ENCODE measurements at regions not wholly inside any gene's neighbourhood (a gene's known extent, or its start where the extent isn't known, plus 50 kb on each side); places are given as distances from the start of the nearest gene placed in this dataset.
"Not testable (repeated sequence)": the region's sequence is repeated elsewhere in the genome, so short reads cannot be mapped to it uniquely, and the experiment has no call there.

GRCh38 chr2:37575780-37576179 is 95.7 kb downstream of the CDC42EP3 start:
- Histone ChIP-seq H3K4me3 (ENCODE audit: low read depth in 1 of 2, low read length in 2 of 2) (no peak overlapping the region), H3K27ac (ENCODE audit: low read depth, low read length) (no peak overlapping the region), H3K9me3 (ENCODE audit: control insufficient read depth in 1 of 2, low read length in 2 of 2) (no peaks in the 10 kb centered on the region), H3K9ac (ENCODE audit: low read depth in 1 of 2, low read length in 2 of 2) (no peak overlapping the region), H3K4me1 (ENCODE audit: control insufficient read depth in 1 of 2, insufficient read depth in 2 of 2, low read length in 2 of 2) (peaks cover 0 to 5% of the 10 kb centered on the region in 2 donors), H3K36me3 (ENCODE audit: control insufficient read depth in 1 of 2, insufficient read depth in 2 of 2, low read length in 2 of 2) (no peaks in the 10 kb centered on the region), H3K27me3 (ENCODE audit: control insufficient read depth in 1 of 2, insufficient read depth in 2 of 2, low read length in 2 of 2) (no peaks in the 10 kb centered on the region)

GRCh38 chr2:37576194-37576593 is 95.2 kb downstream of the CDC42EP3 start:
- not testable (repeated sequence) for H3K4me3 ChIP-seq (ENCODE audit: low read depth in 1 of 2, low read length in 2 of 2); H3K9me3 ChIP-seq (ENCODE audit: control insufficient read depth in 1 of 2, low read length in 2 of 2); H3K27ac ChIP-seq (ENCODE audit: low read depth, low read length); H3K4me1 ChIP-seq (ENCODE audit: control insufficient read depth in 1 of 2, insufficient read depth in 2 of 2, low read length in 2 of 2); H3K36me3 ChIP-seq (ENCODE audit: control insufficient read depth in 1 of 2, insufficient read depth in 2 of 2, low read length in 2 of 2); H3K27me3 ChIP-seq (ENCODE audit: control insufficient read depth in 1 of 2, insufficient read depth in 2 of 2, low read length in 2 of 2); H3K9ac ChIP-seq (ENCODE audit: low read depth in 1 of 2, low read length in 2 of 2)

- no peak overlapping the region for H3K4me3 ChIP-seq (ENCODE audit: low read depth in 1 of 2, low read length in 2 of 2)
- H3K9me3 ChIP-seq (ENCODE audit: control insufficient read depth in 1 of 2, low read length in 2 of 2), result no peaks in the 10 kb centered on the region
- H3K27me3 ChIP-seq (ENCODE audit: control insufficient read depth in 1 of 2, insufficient read depth in 2 of 2, low read length in 2 of 2), result no peaks in the 10 kb centered on the region
- no peaks in the 10 kb centered on the region for H3K4me1 ChIP-seq (ENCODE audit: control insufficient read depth in 1 of 2, insufficient read depth in 2 of 2, low read length in 2 of 2)
- no peak overlapping the region for H3K27ac ChIP-seq (ENCODE audit: low read depth, low read length)
- H3K9ac ChIP-seq (ENCODE audit: low read depth in 1 of 2, low read length in 2 of 2), result no peak overlapping the region
- H3K36me3 ChIP-seq (ENCODE audit: control insufficient read depth in 1 of 2, insufficient read depth in 2 of 2, low read length in 2 of 2), result no peaks in the 10 kb centered on the region
Measured at GRCh38 chr2:37576831-37577230, 94.6 kb downstream of the CDC42EP3 start.

GRCh38 chr2:37579192-37579713 is 92.2 kb downstream of the CDC42EP3 start:
- Histone ChIP-seq H3K4me3 (ENCODE audit: low read depth in 1 of 2, low read length in 2 of 2) (no peak overlapping the region), H3K36me3 (ENCODE audit: control insufficient read depth in 1 of 2, insufficient read depth in 2 of 2, low read length in 2 of 2) (no peaks in the 10 kb centered on the region), H3K27me3 (ENCODE audit: control insufficient read depth in 1 of 2, insufficient read depth in 2 of 2, low read length in 2 of 2) (no peaks in the 10 kb centered on the region), H3K9ac (ENCODE audit: low read depth in 1 of 2, low read length in 2 of 2) (no peak overlapping the region), H3K27ac (ENCODE audit: low read depth, low read length) (no peak overlapping the region), H3K9me3 (ENCODE audit: control insufficient read depth in 1 of 2, low read length in 2 of 2) (no peaks in the 10 kb centered on the region), H3K4me1 (ENCODE audit: control insufficient read depth in 1 of 2, insufficient read depth in 2 of 2, low read length in 2 of 2) (no peaks in the 10 kb centered on the region)

GRCh38 chr2:37579949-37580348 is 91.5 kb downstream of the CDC42EP3 start:
- not testable (repeated sequence) for H3K27me3 ChIP-seq (ENCODE audit: control insufficient read depth in 1 of 2, insufficient read depth in 2 of 2, low read length in 2 of 2); H3K4me1 ChIP-seq (ENCODE audit: control insufficient read depth in 1 of 2, insufficient read depth in 2 of 2, low read length in 2 of 2); H3K4me3 ChIP-seq (ENCODE audit: low read depth in 1 of 2, low read length in 2 of 2); H3K27ac ChIP-seq (ENCODE audit: low read depth, low read length); H3K9me3 ChIP-seq (ENCODE audit: control insufficient read depth in 1 of 2, low read length in 2 of 2); H3K9ac ChIP-seq (ENCODE audit: low read depth in 1 of 2, low read length in 2 of 2); H3K36me3 ChIP-seq (ENCODE audit: control insufficient read depth in 1 of 2, insufficient read depth in 2 of 2, low read length in 2 of 2)

- H3K4me3 ChIP-seq (ENCODE audit: low read depth in 1 of 2, low read length in 2 of 2), result no peak overlapping the region
- H3K36me3 ChIP-seq (ENCODE audit: control insufficient read depth in 1 of 2, insufficient read depth in 2 of 2, low read length in 2 of 2), result no peaks in the 10 kb centered on the region
- H3K4me1 ChIP-seq (ENCODE audit: control insufficient read depth in 1 of 2, insufficient read depth in 2 of 2, low read length in 2 of 2), result peaks cover 10 to 13% of the 10 kb centered on the region in 2 donors
- H3K27me3 ChIP-seq (ENCODE audit: control insufficient read depth in 1 of 2, insufficient read depth in 2 of 2, low read length in 2 of 2), result no peaks in the 10 kb centered on the region
- no peak overlapping the region for H3K27ac ChIP-seq (ENCODE audit: low read depth, low read length)
- no peaks in the 10 kb centered on the region for H3K9me3 ChIP-seq (ENCODE audit: control insufficient read depth in 1 of 2, low read length in 2 of 2)
- H3K9ac ChIP-seq (ENCODE audit: low read depth in 1 of 2, low read length in 2 of 2), result no peak overlapping the region
Measured at GRCh38 chr2:37581433-37581832, 90.0 kb downstream of the CDC42EP3 start.

- no peak overlapping the region for H3K9ac ChIP-seq (ENCODE audit: low read depth in 1 of 2, low read length in 2 of 2)
- H3K4me1 ChIP-seq (ENCODE audit: control insufficient read depth in 1 of 2, insufficient read depth in 2 of 2, low read length in 2 of 2), result peaks cover 10 to 13% of the 10 kb centered on the region in 2 donors
- no peaks in the 10 kb centered on the region for H3K36me3 ChIP-seq (ENCODE audit: control insufficient read depth in 1 of 2, insufficient read depth in 2 of 2, low read length in 2 of 2)
- no peaks in the 10 kb centered on the region for H3K27me3 ChIP-seq (ENCODE audit: control insufficient read depth in 1 of 2, insufficient read depth in 2 of 2, low read length in 2 of 2)
- H3K4me3 ChIP-seq (ENCODE audit: low read depth in 1 of 2, low read length in 2 of 2), result no peak overlapping the region
- no peak overlapping the region for H3K27ac ChIP-seq (ENCODE audit: low read depth, low read length)
- H3K9me3 ChIP-seq (ENCODE audit: control insufficient read depth in 1 of 2, low read length in 2 of 2), result no peaks in the 10 kb centered on the region
Measured at GRCh38 chr2:37582481-37583220, 88.8 kb downstream of the CDC42EP3 start.

GRCh38 chr2:37583402-37583801 is 88.0 kb downstream of the CDC42EP3 start:
- Histone ChIP-seq H3K4me1 (ENCODE audit: control insufficient read depth in 1 of 2, insufficient read depth in 2 of 2, low read length in 2 of 2) (peaks cover 10 to 13% of the 10 kb centered on the region in 2 donors), H3K9ac (ENCODE audit: low read depth in 1 of 2, low read length in 2 of 2) (no peak overlapping the region), H3K36me3 (ENCODE audit: control insufficient read depth in 1 of 2, insufficient read depth in 2 of 2, low read length in 2 of 2) (no peaks in the 10 kb centered on the region), H3K27ac (ENCODE audit: low read depth, low read length) (no peak overlapping the region), H3K4me3 (ENCODE audit: low read depth in 1 of 2, low read length in 2 of 2) (no peak overlapping the region), H3K9me3 (ENCODE audit: control insufficient read depth in 1 of 2, low read length in 2 of 2) (no peaks in the 10 kb centered on the region), H3K27me3 (ENCODE audit: control insufficient read depth in 1 of 2, insufficient read depth in 2 of 2, low read length in 2 of 2) (no peaks in the 10 kb centered on the region)

- Histone ChIP-seq H3K4me3 (ENCODE audit: low read depth in 1 of 2, low read length in 2 of 2) (no peak overlapping the region), H3K27me3 (ENCODE audit: control insufficient read depth in 1 of 2, insufficient read depth in 2 of 2, low read length in 2 of 2) (no peaks in the 10 kb centered on the region), H3K27ac (ENCODE audit: low read depth, low read length) (no peak overlapping the region), H3K9ac (ENCODE audit: low read depth in 1 of 2, low read length in 2 of 2) (no peak overlapping the region), H3K36me3 (ENCODE audit: control insufficient read depth in 1 of 2, insufficient read depth in 2 of 2, low read length in 2 of 2) (no peaks in the 10 kb centered on the region), H3K9me3 (ENCODE audit: control insufficient read depth in 1 of 2, low read length in 2 of 2) (no peaks in the 10 kb centered on the region), H3K4me1 (ENCODE audit: control insufficient read depth in 1 of 2, insufficient read depth in 2 of 2, low read length in 2 of 2) (peaks cover 10 to 13% of the 10 kb centered on the region in 2 donors)
Measured at GRCh38 chr2:37583867-37584266, 87.6 kb downstream of the CDC42EP3 start.

GRCh38 chr2:37585295-37585908 is 86.0 kb downstream of the CDC42EP3 start:
- H3K36me3 ChIP-seq (ENCODE audit: control insufficient read depth in 1 of 2, insufficient read depth in 2 of 2, low read length in 2 of 2), result no peaks in the 10 kb centered on the region
- H3K9me3 ChIP-seq (ENCODE audit: control insufficient read depth in 1 of 2, low read length in 2 of 2), result no peaks in the 10 kb centered on the region
- H3K27ac ChIP-seq (ENCODE audit: low read depth, low read length), result no peak overlapping the region
- H3K4me3 ChIP-seq (ENCODE audit: low read depth in 1 of 2, low read length in 2 of 2), result peak overlapping the region in 1 of 2 donors; percentile 22
- H3K27me3 ChIP-seq (ENCODE audit: control insufficient read depth in 1 of 2, insufficient read depth in 2 of 2, low read length in 2 of 2), result no peaks in the 10 kb centered on the region
- no peak overlapping the region for H3K9ac ChIP-seq (ENCODE audit: low read depth in 1 of 2, low read length in 2 of 2)
- H3K4me1 ChIP-seq (ENCODE audit: control insufficient read depth in 1 of 2, insufficient read depth in 2 of 2, low read length in 2 of 2), result peaks cover 10 to 13% of the 10 kb centered on the region in 2 donors

All from duodenal mucosa (tissue), 2 donors.